ENCODE measurements at regions not wholly inside any gene's neighbourhood (a gene's known extent, or its start where the extent isn't known, plus 50 kb on each side); places are given as distances from the start of the nearest gene placed in this dataset.
A peak's percentile ranks its signal among the peaks of the same experiment; 100 is the strongest.

DNA sequence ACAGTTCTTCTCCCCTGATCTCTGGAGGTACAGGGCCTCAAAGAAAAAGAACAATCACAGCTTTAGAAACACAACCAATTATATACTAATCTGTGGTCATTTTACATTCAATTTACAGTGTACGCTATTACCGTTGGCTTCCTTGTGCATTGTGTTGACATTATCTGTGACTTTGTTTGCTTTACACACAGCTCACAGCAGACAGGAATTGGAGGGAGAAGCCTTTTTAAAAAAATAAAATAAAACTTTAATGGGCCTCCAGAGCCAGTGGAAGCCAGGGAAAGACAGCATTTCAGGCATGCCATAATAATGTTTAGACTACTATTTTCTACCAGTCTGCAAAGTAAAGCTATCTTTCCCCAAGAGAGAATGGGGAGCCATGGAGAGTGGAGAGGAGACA is 179.0 kb upstream of the ADO start:
- no peak for DNase-seq (ENCODE audit: low read depth in 3 of 3)

- DNase-seq (ENCODE audit: low read depth in 3 of 3), result no peak
Measured at GRCh38 chr10:62626079-62626478, 178.4 kb upstream of the ADO start.

GRCh38 chr10:62626817-62627216 is 177.7 kb upstream of the ADO start:
- DNase-seq (ENCODE audit: low read depth in 3 of 3), result no peak

DNA sequence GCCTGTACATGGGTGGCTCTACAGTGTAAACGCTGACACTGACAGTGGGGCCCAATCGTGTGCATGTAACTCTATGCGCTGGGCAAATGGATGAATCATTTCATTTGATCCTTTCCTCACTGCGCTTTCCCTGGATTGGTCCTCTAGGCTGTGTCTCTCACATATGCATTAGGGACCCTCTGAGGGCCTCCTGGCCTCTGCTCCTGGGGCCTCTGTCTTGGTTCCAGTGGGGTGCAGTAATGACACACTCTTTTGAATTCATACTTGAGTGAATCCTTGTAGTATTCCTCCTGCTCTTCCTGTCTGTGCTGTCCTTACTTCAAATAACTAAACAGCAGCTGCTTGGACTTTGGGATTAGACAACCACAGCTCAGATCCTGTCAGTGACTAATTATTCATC is 176.5 kb upstream of the ADO start:
- no peak for DNase-seq (ENCODE audit: low read depth in 3 of 3)

DNA sequence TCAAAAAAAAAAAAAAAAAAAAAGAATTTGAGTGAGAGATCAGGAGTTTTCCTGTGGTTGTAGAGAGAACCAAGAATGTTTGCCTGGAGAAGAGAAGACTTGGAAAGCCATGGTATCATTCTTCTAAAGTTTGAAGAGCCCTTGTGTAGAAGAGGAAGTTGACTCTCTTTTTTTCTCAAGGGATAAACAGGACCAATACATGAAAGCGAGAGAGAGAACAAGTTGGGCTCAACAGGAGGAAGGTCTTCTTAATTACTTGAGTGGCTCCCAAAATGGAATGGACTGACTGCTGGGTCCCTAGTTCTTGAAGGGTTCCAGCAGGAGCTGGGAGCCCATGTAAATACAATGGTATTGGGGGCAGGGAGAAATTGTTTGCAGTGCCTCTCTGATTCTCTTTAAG is 173.3 kb upstream of the ADO start:
- no peak for DNase-seq (ENCODE audit: low read depth in 3 of 3)

DNA sequence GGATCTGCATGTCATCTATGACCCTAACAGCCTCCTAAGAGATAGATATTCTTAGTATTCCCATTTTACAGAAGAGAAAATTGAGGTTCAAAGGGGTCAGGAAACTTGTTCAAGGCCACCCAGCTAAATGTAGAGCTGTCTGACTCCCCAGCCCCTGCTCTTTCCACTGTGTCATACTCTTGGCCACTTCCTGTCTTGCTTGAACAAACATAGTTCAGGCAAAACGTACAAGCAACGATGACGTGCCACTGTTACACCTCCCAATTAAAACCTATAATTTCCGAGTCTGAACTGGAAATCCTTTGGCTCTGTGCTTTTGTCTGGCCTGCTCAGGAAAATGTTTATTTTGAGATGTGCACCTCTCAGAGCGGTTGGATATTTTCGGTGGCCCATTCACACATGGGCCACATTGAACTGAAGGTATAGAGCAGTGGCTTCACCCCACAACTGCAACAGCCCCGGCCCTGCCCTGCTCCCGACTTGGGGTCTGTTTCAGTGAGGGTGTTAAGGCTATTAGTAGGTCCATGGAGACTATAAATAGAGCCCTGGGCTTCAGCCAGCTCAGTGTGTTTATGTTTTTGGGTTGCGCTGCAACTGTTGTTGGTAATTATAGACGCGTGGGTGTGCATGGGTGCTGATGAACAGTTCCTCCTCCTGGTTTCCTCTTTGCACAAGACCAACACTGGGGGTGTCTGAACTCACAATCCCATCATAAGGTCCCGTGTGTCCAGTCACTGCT is 172.3 kb upstream of the ADO start:
- DNase-seq (ENCODE audit: low read depth in 3 of 3), result peak in 2 of 3 donors; percentile 19 to 38

DNA sequence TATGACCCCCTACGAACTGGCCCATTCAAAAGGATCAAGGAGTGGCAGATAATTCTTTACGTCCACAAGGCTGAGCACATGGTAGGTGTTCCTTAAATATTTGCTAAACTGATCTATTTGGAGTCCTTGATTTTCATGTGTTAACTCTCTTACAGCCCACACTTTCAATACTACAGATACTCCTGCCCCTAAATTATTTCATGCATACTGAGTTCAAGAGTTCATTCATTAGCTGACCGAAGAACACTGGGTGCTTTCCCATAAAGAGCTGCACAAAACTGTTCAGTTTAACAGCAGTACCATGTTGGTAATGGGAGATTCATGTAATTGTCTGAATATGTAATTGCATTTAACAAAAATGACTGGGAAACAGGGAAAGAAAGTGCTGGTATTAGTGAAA is 170.5 kb upstream of the ADO start:
- DNase-seq (ENCODE audit: low read depth in 3 of 3), result no peak

DNA sequence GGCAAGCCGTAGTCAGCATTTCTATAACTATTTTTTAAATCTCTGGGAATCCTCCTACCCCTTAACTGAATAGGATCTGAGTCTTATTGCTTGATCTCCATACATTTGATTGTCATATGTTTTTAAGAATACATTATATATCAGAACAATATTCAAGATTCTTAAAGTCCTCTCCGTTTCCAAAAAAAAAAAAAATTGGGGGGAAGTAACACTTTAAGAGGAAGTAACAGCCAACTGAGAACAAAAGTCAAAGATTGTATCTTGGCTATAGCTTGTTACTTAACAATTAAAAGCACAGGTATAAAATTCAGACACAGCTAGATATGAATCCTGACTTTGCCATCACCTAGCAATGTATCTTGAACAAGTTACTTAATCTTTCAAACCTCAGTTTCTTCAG is 169.9 kb upstream of the ADO start:
- no peak for DNase-seq (ENCODE audit: low read depth in 3 of 3)

GRCh38 chr10:62635127-62635526 is 169.4 kb upstream of the ADO start:
- no peak for DNase-seq (ENCODE audit: low read depth in 3 of 3)

- no peak for DNase-seq (ENCODE audit: low read depth in 3 of 3)
Measured at GRCh38 chr10:62636825-62637248, 167.7 kb upstream of the ADO start.

DNA sequence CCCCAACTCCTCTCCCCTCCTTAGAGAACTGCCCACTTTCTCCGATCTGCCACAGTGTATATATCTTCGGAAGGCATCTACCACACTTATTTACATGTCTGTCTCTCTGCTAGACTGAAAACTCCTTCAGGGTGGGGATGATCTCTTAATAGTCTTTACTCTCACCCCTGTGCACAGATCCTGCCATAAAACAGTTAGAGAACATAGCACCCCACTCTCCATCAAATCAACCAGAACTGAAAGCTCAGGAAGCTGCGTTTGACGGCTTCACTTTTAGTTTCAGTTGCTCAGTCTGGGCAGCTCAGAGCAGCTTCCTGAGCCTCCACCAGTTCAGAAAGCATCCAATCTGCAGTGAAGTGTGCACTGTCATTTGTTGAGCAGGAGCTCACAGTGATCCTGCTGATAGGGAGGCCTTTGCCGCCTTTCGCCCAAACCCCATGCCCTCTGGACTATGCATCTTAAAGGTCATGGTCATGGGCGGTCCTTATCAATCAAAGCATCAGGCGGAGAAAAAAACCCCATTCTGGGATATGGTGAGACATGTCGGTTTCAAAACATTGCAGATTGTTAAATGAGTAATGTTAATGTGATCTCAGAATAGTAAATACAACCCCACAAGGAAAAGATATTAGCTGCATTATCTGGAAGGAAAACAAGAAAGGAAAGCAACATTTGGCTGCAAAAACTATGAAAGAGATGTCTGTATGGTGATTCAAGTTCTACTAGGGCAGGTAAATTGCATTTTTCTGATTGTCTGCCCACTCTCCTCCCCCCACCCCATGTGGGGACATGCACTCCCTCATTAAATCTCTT is 167.1 kb upstream of the ADO start:
- peak; percentile 41 to 81 (median 43) for DNase-seq (ENCODE audit: low read depth in 3 of 3)

DNA sequence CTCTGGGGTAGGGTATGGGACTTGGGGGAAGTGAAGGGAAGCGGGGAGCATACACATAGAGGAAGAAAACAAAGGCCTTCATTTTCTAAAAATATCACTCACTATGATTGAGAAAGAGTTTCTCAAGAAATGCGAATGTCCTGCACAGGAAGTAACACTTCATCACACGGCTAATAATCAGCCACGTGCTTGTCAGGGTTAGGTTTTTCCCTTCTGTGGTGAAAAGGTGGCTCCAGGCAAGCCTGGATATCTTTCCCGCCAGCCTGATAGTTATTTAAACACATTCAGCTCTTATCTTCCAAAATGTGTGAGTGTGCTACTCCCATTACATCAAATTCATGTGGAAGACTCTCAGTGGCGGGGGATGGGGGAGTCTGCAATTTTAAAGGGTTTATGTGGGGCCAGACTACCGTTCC is 166.4 kb upstream of the ADO start:
- DNase-seq (ENCODE audit: low read depth in 3 of 3), result no peak

- DNase-seq (ENCODE audit: low read depth in 3 of 3), result no peak
Measured at GRCh38 chr10:62639144-62639543, 165.4 kb upstream of the ADO start.

DNA sequence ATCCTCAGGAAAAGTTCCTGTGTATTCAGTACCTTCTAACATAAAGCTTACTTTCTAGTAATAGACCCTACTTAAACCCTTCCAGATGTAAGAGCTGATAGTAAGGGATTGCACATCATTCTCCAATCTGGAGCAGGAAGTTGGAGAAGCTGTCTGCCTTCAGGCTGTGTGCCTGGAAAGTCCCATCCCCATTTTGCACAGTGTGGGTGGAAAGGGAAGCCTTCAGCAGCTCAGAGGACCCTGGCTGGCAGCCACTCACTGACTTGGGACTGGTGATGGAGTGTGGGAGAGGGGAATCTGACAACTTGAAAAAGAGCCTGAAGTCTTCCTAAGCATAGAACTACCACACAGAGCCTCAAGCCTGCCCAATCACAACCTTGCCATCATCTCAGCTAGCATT is 164.1 kb upstream of the ADO start:
- DNase-seq (ENCODE audit: low read depth in 3 of 3), result no peak

- DNase-seq (ENCODE audit: low read depth in 3 of 3), result no peak
Measured at GRCh38 chr10:62643606-62644587, 160.6 kb upstream of the ADO start.

DNA sequence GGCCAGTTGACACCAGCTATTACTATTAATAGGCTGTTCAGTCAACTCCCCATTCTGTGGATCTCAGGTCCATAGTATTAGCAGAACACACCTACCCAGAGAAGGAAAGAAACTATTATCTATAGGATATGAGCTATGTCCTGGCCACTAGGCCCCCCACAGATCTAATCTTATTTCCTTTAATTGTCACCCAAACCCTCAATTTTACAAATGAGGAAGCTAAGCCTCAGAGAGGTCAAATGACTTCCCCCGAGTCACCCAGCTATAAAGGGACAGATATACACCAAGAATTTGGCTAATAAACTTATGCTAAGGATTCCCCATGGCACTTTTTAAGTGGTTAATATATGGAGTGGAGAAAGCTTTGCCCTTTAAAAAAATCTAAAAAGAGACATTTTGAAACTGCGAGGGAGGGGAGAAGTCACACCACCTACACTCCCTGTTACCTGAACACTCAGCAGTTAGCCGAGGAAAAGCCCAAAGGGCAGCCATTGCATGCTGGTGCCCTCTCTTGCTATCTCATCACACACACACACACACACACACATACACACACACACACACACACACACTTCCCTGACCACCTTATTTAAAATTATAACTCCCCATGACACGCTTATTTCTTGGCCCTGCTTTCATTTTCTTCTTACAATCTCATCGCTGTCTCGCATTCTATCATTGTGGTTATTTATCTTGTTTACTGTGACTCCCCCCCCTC is 157.0 kb upstream of the ADO start:
- DNase-seq (ENCODE audit: low read depth in 3 of 3), result no peak

GRCh38 chr10:62648921-62649320 is 155.6 kb upstream of the ADO start:
- no peak for DNase-seq (ENCODE audit: low read depth in 3 of 3)

DNA sequence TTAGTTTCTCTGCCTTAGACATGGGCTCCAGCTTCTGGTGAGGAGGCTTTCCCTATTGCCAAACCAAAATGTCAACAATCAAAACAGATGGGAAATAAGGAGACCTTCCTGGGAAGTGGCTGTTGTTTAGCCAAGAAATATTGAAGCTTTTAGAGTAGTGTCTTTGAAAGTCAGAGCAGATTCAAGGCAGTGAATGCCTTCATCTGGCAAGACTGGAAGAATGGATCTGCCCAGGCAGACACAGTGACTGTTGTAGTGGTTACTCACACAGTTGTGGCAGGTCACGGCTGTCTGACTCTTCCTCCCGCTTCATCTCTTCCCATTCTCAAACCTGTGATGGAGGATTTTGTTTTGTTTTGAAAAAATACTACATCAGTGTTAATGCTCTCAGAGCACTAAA is 154.1 kb upstream of the ADO start:
- DNase-seq (ENCODE audit: low read depth in 3 of 3), result no peak

DNA sequence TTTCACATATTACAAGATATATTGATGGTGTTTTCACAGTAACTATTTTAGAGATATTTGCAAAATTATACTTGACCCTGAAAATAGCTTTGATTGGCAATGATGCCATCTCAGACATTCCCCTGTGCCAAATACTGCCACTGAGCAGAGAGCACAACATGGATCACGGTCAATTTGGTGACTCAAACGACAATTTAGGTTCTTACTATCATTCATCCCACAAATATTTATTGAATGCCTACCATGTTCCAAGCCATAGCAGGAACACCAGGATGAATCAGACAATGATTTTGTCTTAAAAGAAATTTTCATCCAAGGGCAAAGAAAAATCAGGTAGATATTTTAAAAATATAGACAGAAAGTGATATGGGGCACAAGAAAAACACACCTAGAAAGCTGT is 153.2 kb upstream of the ADO start:
- no peak for DNase-seq (ENCODE audit: low read depth in 3 of 3)

DNA sequence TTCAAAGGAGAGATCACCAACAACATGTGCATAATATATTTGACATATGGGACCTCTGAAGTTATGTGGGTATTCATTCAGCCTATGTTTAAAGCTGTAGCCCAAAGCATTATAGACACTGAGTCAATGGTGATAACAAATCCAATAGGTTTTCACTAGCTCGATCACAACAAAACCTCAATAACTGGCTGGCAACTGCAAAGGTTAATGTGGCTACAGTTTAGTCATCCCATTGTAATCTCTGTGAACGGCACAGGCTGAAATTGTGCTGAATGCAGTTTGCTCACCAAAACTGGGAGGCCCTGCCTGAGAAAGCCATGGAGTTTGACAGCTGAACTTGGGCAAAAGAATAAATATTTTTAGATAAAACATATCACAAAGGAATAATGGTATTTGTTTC is 152.4 kb upstream of the ADO start:
- no peak for DNase-seq (ENCODE audit: low read depth in 3 of 3)

GRCh38 chr10:62652564-62652963 is 152.0 kb upstream of the ADO start:
- no peak for DNase-seq (ENCODE audit: low read depth in 3 of 3)

All from stimulated activated CD4-positive, alpha-beta T cell treated with anti-CD3 and anti-CD28 coated beads, TNF-alpha, amount 100 ng/mL, for 48 hours (primary cell).